Left ventricle myocardium superior (tissue), 1 donor: ENCODE measurements at regions not wholly inside any gene's neighbourhood (a gene's known extent, or its start where the extent isn't known, plus 50 kb on each side); places are given as distances from the start of the nearest gene placed in this dataset.
A peak's percentile ranks its signal among the peaks of the same experiment; 100 is the strongest.
"Not testable (repeated sequence)": the region's sequence is repeated elsewhere in the genome, so short reads cannot be mapped to it uniquely, and the experiment has no call there.

ENCODE experiments used
- ATAC-seq: fragments of 200-7000 bp; cut with Tn5 transposase; one replicate; pipeline ENCODE4 v1.9.1; 2020; ENCODE audit warnings: mild to moderate bottlenecking, moderate library complexity
- DNase-seq: peaks from one replicate; pipeline ENCODE4 v3.0.0-alpha.2; 2020
- intact Hi-C: fragments of 100-400 bp; cut with micrococcal nuclease; formaldehyde crosslinking; loops from one replicate; pipeline ENCODE4 v1.11.0; 2022
- donor health status: DM: no; HTN: yes; CAD: no; lungs with severe emphysema.

GRCh38 chr16:14002416-14002990 lies 68.6 kb upstream of the MRTFB start:
- intact Hi-C loops = no loop called here
- ATAC-seq (no peak), DNase-seq (no peak)

GRCh38 chr16:14003074-14003570 lies 68.0 kb upstream of the MRTFB start:
- DNase-seq (peak; percentile 70), ATAC-seq (peak; percentile 60)
- intact Hi-C loops = no loop called here

GRCh38 chr16:14004031-14004728 lies 66.9 kb upstream of the MRTFB start:
- intact Hi-C loops = no loop called here
- peak; percentile 37 for ATAC-seq
- DNase-seq = peak; percentile 55

GRCh38 chr16:14004729-14005315 lies 66.3 kb upstream of the MRTFB start:
- intact Hi-C loops = no loop called here
- DNase-seq (no peak), ATAC-seq (no peak)

- DNase-seq = no peak
- ATAC-seq = no peak
- intact Hi-C loops = no loop called here
Observed at GRCh38 chr16:14005335-14005734, 65.8 kb upstream of the MRTFB start.

GRCh38 chr16:14007450-14007849 lies 63.7 kb upstream of the MRTFB start:
- ATAC-seq = no peak
- no peak for DNase-seq
- intact Hi-C loops = no loop called here

GRCh38 chr16:14011001-14011400 lies 60.1 kb upstream of the MRTFB start:
- DNase-seq = no peak
- no peak for ATAC-seq
- intact Hi-C loops = no loop called here

GRCh38 chr16:14011846-14012245 lies 59.3 kb upstream of the MRTFB start:
- intact Hi-C loops = no loop called here
- ATAC-seq = peak; percentile 49
- DNase-seq = no peak

- intact Hi-C loops = no loop called here
- DNase-seq (no peak), ATAC-seq (no peak)
Observed at GRCh38 chr16:14013145-14013570, 58.0 kb upstream of the MRTFB start.

GRCh38 chr16:14013571-14014283 lies 57.4 kb upstream of the MRTFB start:
- ATAC-seq (peak; percentile 79), DNase-seq (no peak)
- intact Hi-C loops = no loop called here

- no peak for ATAC-seq
- intact Hi-C loops = no loop called here
- DNase-seq = no peak
Observed at GRCh38 chr16:14014284-14014625, 56.9 kb upstream of the MRTFB start.

- intact Hi-C loops = no loop called here
- ATAC-seq (peak; percentile 8), DNase-seq (no peak)
Observed at GRCh38 chr16:14015033-14015432, 56.1 kb upstream of the MRTFB start.

GRCh38 chr16:14015461-14015860 lies 55.7 kb upstream of the MRTFB start:
- intact Hi-C loops = no loop called here
- no peak for ATAC-seq
- DNase-seq = no peak

- DNase-seq (no peak), ATAC-seq (peak; percentile 62)
- intact Hi-C loops = no loop called here
Observed at GRCh38 chr16:14015948-14016347, 55.2 kb upstream of the MRTFB start.

- ATAC-seq, DNase-seq, intact Hi-C loops: not testable (repeated sequence)
Observed at GRCh38 chr16:14016362-14016761, 54.8 kb upstream of the MRTFB start.

- DNase-seq = no peak
- intact Hi-C loops = no loop called here
- ATAC-seq = no peak
Observed at GRCh38 chr16:14017886-14018285, 53.2 kb upstream of the MRTFB start.

GRCh38 chr16:14018851-14019250 lies 52.3 kb upstream of the MRTFB start:
- intact Hi-C loops = no loop called here
- no peak for DNase-seq
- no peak for ATAC-seq

- ATAC-seq (no peak), DNase-seq (no peak)
- intact Hi-C loops = no loop called here
Observed at GRCh38 chr16:14020141-14020540, 51.0 kb upstream of the MRTFB start.
